Right lobe of liver (tissue), 4 donors: ENCODE measurements at regions not wholly inside any gene's neighbourhood (a gene's known extent, or its start where the extent isn't known, plus 50 kb on each side); places are given as distances from the start of the nearest gene placed in this dataset.
"Not testable (repeated sequence)": the region's sequence is repeated elsewhere in the genome, so short reads cannot be mapped to it uniquely, and the experiment has no call there.

Experiments used
- POLR2A ChIP-seq: fragments of 450-650 bp; IDR thresholded peaks from one replicate; pipeline ENCODE4 v1.6.1; 2017; ENCODE audit warnings: antibody characterized with exemption, mild to moderate bottlenecking
- TF ChIP-seq, protein P1 (sequence below), 4 donors: fragments of 200-600 bp in 3 of 4; fragments of 450-650 bp in 1 of 4; IDR thresholded peaks; one replicate each; pipeline versions ENCODE4 v1.5.1 to v1.8.0; 2016 to 2022; ENCODE audit warnings: antibody characterized with exemption in 4 of 4, mild to moderate bottlenecking in 2 of 4
- donor health status: DM: no; HTN: no; CAD: no.
- donor health status: DM: no; HTN: no; CAD: no.
- donor health status: DM: no; HTN: yes; CAD: no.

DNA sequence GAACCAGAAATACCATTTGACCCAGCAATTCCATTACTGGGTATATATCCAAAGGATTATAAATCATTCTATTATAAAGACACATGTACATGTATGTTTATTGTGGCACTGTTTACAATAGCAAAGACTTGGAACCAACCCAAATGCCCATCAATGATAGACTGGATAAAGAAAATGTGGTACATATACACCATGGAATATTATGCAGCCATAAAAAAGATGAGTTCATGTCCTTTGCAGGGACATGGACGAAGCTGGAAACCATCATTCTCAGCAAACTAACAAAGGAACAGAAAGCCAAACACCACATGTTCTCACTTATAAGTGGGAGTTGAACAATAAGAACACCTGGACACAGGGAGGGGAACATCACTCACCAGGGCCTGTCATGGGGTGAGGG is 183.1 kb upstream of the AGTR2 start:
- TF ChIP-seq POLR2A, result not testable (repeated sequence)
- TF ChIP-seq, protein P1, sequence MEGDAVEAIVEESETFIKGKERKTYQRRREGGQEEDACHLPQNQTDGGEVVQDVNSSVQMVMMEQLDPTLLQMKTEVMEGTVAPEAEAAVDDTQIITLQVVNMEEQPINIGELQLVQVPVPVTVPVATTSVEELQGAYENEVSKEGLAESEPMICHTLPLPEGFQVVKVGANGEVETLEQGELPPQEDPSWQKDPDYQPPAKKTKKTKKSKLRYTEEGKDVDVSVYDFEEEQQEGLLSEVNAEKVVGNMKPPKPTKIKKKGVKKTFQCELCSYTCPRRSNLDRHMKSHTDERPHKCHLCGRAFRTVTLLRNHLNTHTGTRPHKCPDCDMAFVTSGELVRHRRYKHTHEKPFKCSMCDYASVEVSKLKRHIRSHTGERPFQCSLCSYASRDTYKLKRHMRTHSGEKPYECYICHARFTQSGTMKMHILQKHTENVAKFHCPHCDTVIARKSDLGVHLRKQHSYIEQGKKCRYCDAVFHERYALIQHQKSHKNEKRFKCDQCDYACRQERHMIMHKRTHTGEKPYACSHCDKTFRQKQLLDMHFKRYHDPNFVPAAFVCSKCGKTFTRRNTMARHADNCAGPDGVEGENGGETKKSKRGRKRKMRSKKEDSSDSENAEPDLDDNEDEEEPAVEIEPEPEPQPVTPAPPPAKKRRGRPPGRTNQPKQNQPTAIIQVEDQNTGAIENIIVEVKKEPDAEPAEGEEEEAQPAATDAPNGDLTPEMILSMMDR (IDR thresholded peaks at IDR 0.05), result not testable (repeated sequence)
